ENCODE measurements at regions not wholly inside any gene's neighbourhood (a gene's known extent, or its start where the extent isn't known, plus 50 kb on each side); places are given as distances from the start of the nearest gene placed in this dataset.

GRCh38 chr7:153522261-153522660 is 529.9 kb upstream of the DPP6 start:
- no peak for DNase-seq (ENCODE audit: low read depth)
- no peak for TF ChIP-seq CTCF (conservative IDR thresholded peaks at IDR 0.05; ENCODE audit: low read depth, low read length)
- no peak overlapping the region for H3K4me3 ChIP-seq (ENCODE audit: low read depth, low read length)

- H3K4me3 ChIP-seq (ENCODE audit: low read depth, low read length): no peak overlapping the region
- no peak for DNase-seq (ENCODE audit: low read depth)
- no peak for TF ChIP-seq CTCF (conservative IDR thresholded peaks at IDR 0.05; ENCODE audit: low read depth, low read length)
These were observed 528.7 kb upstream of the DPP6 start for GRCh38 chr7:153523320-153524015.

DNA sequence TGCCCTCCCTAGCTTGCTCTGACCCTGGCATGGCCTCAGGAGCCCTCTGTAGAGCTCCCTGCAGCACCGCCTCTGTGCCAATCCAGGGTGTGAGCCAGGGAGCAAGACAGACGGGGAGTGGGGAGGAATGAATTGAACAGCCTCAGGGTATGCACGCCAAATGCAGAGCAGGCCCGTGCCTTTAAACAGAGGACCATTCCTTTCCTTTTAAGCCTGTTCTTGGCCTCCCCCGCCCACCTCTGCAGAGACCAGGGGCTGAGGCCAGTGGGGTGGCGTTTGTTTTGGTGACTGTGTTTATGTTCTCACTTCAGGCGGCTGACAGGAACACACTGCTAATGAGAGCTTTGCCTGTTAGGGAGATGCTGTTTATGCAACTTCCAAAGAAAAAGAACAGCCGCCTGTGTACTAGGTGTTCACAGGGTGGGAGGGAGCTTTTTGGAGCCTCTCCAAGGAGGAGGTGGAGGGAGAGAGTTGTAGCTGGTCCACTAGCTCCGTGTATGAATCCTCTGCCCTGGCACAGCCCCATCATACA is 528.1 kb upstream of the DPP6 start:
- DNase-seq (ENCODE audit: low read depth): no peak
- no peak for TF ChIP-seq CTCF (conservative IDR thresholded peaks at IDR 0.05; ENCODE audit: low read depth, low read length)
- no peak overlapping the region for H3K4me3 ChIP-seq (ENCODE audit: low read depth, low read length)

DNA sequence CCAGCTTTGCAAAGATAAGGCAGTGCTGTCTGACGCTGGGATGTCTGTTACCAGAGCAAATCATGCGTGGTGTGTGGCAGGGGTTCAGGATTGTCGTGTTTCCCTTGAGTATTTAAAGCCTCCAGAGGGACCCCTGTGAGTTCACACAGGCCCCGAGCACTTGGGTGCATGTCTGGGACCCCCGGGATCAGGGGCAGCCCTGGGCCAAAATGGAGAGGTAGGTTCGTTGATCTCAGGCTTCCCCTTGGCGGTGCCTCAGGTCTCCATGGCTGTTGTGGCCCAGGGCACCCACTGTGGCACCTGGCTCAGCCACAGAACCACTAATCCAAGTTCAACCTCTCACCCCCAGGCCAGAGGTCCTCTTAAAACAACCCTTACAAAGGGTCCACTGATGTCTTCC is 523.1 kb upstream of the DPP6 start:
- no peak for DNase-seq (ENCODE audit: low read depth)
- TF ChIP-seq CTCF (conservative IDR thresholded peaks at IDR 0.05; ENCODE audit: low read depth, low read length): no peak
- no peak overlapping the region for H3K4me3 ChIP-seq (ENCODE audit: low read depth, low read length)

- DNase-seq (ENCODE audit: low read depth): no peak
- H3K4me3 ChIP-seq (ENCODE audit: low read depth, low read length): no peak overlapping the region
- no peak for TF ChIP-seq CTCF (conservative IDR thresholded peaks at IDR 0.05; ENCODE audit: low read depth, low read length)
These were observed 522.5 kb upstream of the DPP6 start for GRCh38 chr7:153529651-153530165.

DNA sequence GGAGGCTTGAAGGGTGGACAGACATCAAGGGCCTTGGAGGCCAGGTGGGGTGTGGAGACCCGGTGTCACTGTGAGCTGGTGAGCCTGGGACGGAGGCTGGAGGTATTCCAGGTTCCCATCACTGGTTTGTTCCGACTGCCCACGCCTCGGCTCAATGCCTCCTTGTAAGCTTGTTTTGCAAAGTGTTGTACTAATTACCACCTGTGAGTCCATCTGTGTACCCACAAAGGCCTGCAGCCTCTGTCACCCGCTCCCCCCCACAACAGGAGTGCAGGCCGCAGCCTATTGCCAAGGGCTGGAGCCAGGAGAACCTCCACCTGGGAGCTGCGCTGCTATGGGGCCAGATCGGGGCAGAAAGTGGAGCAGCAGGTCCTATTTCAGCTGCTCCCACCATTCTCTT is 521.8 kb upstream of the DPP6 start:
- H3K4me3 ChIP-seq (ENCODE audit: low read depth, low read length): no peak overlapping the region
- DNase-seq (ENCODE audit: low read depth): no peak
- no peak for TF ChIP-seq CTCF (conservative IDR thresholded peaks at IDR 0.05; ENCODE audit: low read depth, low read length)

DNA sequence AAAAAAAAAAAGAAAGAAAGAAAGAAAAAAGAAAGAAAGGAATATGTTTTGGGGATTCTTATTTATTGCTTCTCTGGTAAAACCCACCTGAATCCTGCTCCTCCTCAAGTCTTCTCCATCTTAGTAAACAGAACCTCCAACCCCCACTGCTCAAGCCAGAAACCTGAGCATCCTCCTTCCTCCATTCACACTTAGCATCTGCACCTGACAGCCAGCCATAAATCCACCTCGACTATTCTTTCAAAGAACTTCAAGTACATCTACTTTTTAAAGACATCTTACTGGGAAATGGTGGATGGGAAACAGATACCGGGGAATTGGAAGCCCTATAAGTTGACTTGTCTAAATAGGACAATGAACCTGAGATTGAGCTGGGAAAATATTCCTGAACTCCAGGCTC is 519.9 kb upstream of the DPP6 start:
- TF ChIP-seq CTCF (conservative IDR thresholded peaks at IDR 0.05; ENCODE audit: low read depth, low read length): no peak
- no peak overlapping the region for H3K4me3 ChIP-seq (ENCODE audit: low read depth, low read length)
- no peak for DNase-seq (ENCODE audit: low read depth)
